Trophoblast cell (in vitro differentiated cells and primary cell): ENCODE measurements at regions not wholly inside any gene's neighbourhood (a gene's known extent, or its start where the extent isn't known, plus 50 kb on each side); places are given as distances from the start of the nearest gene placed in this dataset.

Experiments used
- DNase-seq, 2 donors: peaks; one replicate each; pipeline ENCODE4 v3.0.0-alpha.2; 2016
- H2AFZ ChIP-seq: 2 replicates; pipeline ENCODE4 v1.6.1; 2013; ENCODE audit warnings: low read length, moderate library complexity, mild to moderate bottlenecking; ENCODE audit not compliant: insufficient read depth, poor library complexity
- H2AK5ac ChIP-seq: 2 replicates; pipeline ENCODE4 v1.6.1; 2013; ENCODE audit warnings: mild to moderate bottlenecking, low read length
- H2BK120ac ChIP-seq: 2 replicates; pipeline ENCODE4 v1.6.1; 2013; ENCODE audit warnings: low read length, mild to moderate bottlenecking, moderate library complexity; ENCODE audit not compliant: insufficient read depth, poor library complexity
- H2BK12ac ChIP-seq: 2 replicates; pipeline ENCODE4 v1.6.1; 2013; ENCODE audit warnings: mild to moderate bottlenecking, low read length, moderate library complexity
- H2BK5ac ChIP-seq: 2 replicates; pipeline ENCODE4 v1.6.1; 2013; ENCODE audit warnings: low read length, low read depth, moderate library complexity, mild to moderate bottlenecking; ENCODE audit not compliant: poor library complexity
- H3K14ac ChIP-seq: 2 replicates; pipeline ENCODE4 v1.6.1; 2013; ENCODE audit warnings: mild to moderate bottlenecking, low read length
- H3K18ac ChIP-seq: 2 replicates; pipeline ENCODE4 v1.6.1; 2013; ENCODE audit warnings: mild to moderate bottlenecking, low read length
- H3K23ac ChIP-seq: 2 replicates; pipeline ENCODE4 v1.6.1; 2013; ENCODE audit warnings: low read length
- H3K27ac ChIP-seq: 2 replicates; pipeline ENCODE4 v1.5.1; 2013; ENCODE audit warnings: low read depth, mild to moderate bottlenecking, inconsistent platforms, low read length, moderate library complexity
- H3K27me3 ChIP-seq: 2 replicates; pipeline ENCODE4 v1.6.1; 2013; ENCODE audit warnings: inconsistent platforms, mild to moderate bottlenecking, low read length, moderate library complexity; ENCODE audit not compliant: insufficient read depth
- H3K36me3 ChIP-seq, 2 experiments: 1 replicate in 1 of 2; 2 replicates in 1 of 2; pipeline ENCODE4 v1.6.1; 2013; ENCODE audit warnings: low read length in 2 of 2, mild to moderate bottlenecking in 2 of 2, moderate library complexity in 1 of 2; ENCODE audit not compliant: insufficient read depth in 2 of 2, control insufficient read depth in 1 of 2
- H3K4ac ChIP-seq: 2 replicates; pipeline ENCODE4 v1.6.1; 2013; ENCODE audit warnings: low read depth, mild to moderate bottlenecking, low read length, moderate library complexity
- H3K4me1 ChIP-seq, 2 experiments: 1 replicate in 1 of 2; 2 replicates in 1 of 2; pipeline ENCODE4 v1.6.1; 2013; ENCODE audit warnings: low read length in 2 of 2, mild to moderate bottlenecking in 2 of 2, moderate library complexity in 1 of 2; ENCODE audit not compliant: insufficient read depth in 2 of 2, control insufficient read depth in 1 of 2
- H3K4me2 ChIP-seq: 2 replicates; pipeline ENCODE4 v1.6.1; 2013; ENCODE audit warnings: inconsistent platforms, mild to moderate bottlenecking, low read length, moderate library complexity
- H3K4me3 ChIP-seq: 2 replicates; pipeline ENCODE4 v1.5.1; 2013; ENCODE audit warnings: mild to moderate bottlenecking, low read depth, low read length, inconsistent platforms
- H3K79me1 ChIP-seq: one replicate; pipeline ENCODE4 v1.6.1; 2013; ENCODE audit warnings: low read length
- H3K79me2 ChIP-seq: 2 replicates; pipeline ENCODE4 v1.6.1; 2013; ENCODE audit warnings: low read length, mild to moderate bottlenecking; ENCODE audit not compliant: control insufficient read depth, insufficient read depth, poor library complexity
- H3K9ac ChIP-seq: 2 replicates; pipeline ENCODE4 v1.6.1; 2013; ENCODE audit warnings: mild to moderate bottlenecking, low read length
- H3K9me3 ChIP-seq: 2 replicates; pipeline ENCODE4 v1.6.1; 2013; ENCODE audit warnings: low read depth, mild to moderate bottlenecking, control low read depth, inconsistent platforms, low read length; ENCODE audit not compliant: insufficient read depth
- H4K12ac ChIP-seq: 2 replicates; pipeline ENCODE4 v1.6.1; 2013; ENCODE audit warnings: low read depth, mild to moderate bottlenecking, low read length, moderate library complexity
- H4K8ac ChIP-seq: 2 replicates; pipeline ENCODE4 v1.6.1; 2013; ENCODE audit warnings: low read depth, mild to moderate bottlenecking, low read length, moderate library complexity
- H4K91ac ChIP-seq: one replicate; pipeline ENCODE4 v1.6.1; 2013; ENCODE audit warnings: low read depth, mild to moderate bottlenecking, low read length, moderate library complexity
- WGBS: extraction: QIAGEN DNeasy Blood & Tissue Kit; methylation state at CpG from one replicate; pipeline ENCODE4 v1.1.7; 2013; ENCODE audit warnings: missing lambda C conversion rate; ENCODE audit not compliant: insufficient read length, insufficient coverage; ENCODE audit errors: extremely low coverage; 5-methylcytosine and 5-hydroxymethylcytosine counted together

DNA sequence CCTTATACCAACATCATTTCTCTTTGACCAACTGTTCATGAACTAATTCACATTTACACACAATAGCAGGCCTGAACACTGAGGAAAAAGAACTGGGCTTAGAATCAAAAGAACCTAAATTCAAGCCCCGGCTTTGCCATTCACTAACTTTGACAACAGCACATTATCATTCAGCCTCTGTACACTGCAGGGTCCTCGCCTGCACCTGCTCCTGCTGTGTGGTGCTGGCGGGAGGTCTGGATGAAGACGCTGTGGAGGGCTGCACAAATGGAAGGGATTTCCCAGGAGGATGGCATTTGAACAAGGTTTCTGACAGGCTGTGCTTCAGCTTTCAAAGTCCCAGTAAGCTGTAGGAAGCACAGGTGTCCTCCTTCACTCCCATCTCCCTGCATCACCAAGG lies 151.2 kb downstream of the ZDHHC21 start:
- no peak for DNase-seq
- H3K4ac ChIP-seq: no peak overlapping the region
- no peak overlapping the region for H4K12ac ChIP-seq
- H4K91ac ChIP-seq: no peak overlapping the region
- H3K4me3 ChIP-seq: no peak overlapping the region
- no peak overlapping the region for H2BK12ac ChIP-seq
- H2BK120ac ChIP-seq: no peak overlapping the region
- no peak overlapping the region for H3K14ac ChIP-seq
- H3K9me3 ChIP-seq: no peaks in the 10 kb centered on the region
- no peak overlapping the region for H3K4me2 ChIP-seq
- no peaks in the 10 kb centered on the region for H3K79me1 ChIP-seq
- no peak overlapping the region for H3K18ac ChIP-seq
- H3K27me3 ChIP-seq: no peaks in the 10 kb centered on the region
- H3K79me2 ChIP-seq: no peaks in the 10 kb centered on the region
- H4K8ac ChIP-seq: no peak overlapping the region
- H3K4me1 ChIP-seq: peaks cover 0 to 3% of the 10 kb centered on the region in 2 experiments
- no peak overlapping the region for H2BK5ac ChIP-seq
- H2AFZ ChIP-seq: no peak overlapping the region
- no peaks in the 10 kb centered on the region for H3K36me3 ChIP-seq
- no peak overlapping the region for H2AK5ac ChIP-seq
- no CpG with 5 or more reads among the region's 4 CpGs for WGBS
- H3K9ac ChIP-seq: no peak overlapping the region
- H3K23ac ChIP-seq: no peak overlapping the region
- no peak overlapping the region for H3K27ac ChIP-seq

DNA sequence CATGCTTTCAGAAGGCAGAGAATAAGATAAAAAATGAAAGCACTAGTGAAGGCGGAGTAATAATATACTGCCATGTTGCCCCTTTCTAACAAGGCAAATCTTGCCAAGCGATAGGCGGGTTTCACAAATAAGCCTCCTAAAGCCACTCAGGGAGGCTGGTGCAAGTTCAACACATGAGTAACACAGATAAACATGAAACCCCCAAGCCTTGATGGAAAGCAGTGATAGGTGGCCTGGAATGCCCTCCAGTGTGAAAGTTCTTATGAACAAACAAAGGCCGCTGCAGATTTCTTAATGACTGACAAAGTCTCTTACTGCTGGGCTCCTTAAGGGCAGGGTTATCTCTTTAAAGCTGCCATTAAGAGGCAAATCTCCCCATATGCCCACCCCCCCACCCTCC lies 154.7 kb downstream of the ZDHHC21 start:
- Histone ChIP-seq H3K23ac (no peak overlapping the region), H3K14ac (no peak overlapping the region), H4K12ac (no peak overlapping the region), H3K9me3 (no peaks in the 10 kb centered on the region), H3K27ac (no peak overlapping the region), H2AFZ (no peak overlapping the region), H4K8ac (no peak overlapping the region), H2BK5ac (no peak overlapping the region), H3K9ac (no peak overlapping the region), H3K18ac (no peak overlapping the region), H4K91ac (no peak overlapping the region), H3K27me3 (no peaks in the 10 kb centered on the region), H2BK120ac (no peak overlapping the region), H3K4ac (no peak overlapping the region), H2BK12ac (no peak overlapping the region), H3K4me1 (peaks cover 10 to 16% of the 10 kb centered on the region in 2 experiments), H2AK5ac (no peak overlapping the region), H3K79me1 (peaks cover 4% of the 10 kb centered on the region), H3K4me3 (no peak overlapping the region), H3K4me2 (no peak overlapping the region), H3K36me3 (no peaks in the 10 kb centered on the region), H3K79me2 (no peaks in the 10 kb centered on the region)
- peak; percentile 89 to 91 for DNase-seq
- no CpG with 5 or more reads among the region's 4 CpGs for WGBS

DNA sequence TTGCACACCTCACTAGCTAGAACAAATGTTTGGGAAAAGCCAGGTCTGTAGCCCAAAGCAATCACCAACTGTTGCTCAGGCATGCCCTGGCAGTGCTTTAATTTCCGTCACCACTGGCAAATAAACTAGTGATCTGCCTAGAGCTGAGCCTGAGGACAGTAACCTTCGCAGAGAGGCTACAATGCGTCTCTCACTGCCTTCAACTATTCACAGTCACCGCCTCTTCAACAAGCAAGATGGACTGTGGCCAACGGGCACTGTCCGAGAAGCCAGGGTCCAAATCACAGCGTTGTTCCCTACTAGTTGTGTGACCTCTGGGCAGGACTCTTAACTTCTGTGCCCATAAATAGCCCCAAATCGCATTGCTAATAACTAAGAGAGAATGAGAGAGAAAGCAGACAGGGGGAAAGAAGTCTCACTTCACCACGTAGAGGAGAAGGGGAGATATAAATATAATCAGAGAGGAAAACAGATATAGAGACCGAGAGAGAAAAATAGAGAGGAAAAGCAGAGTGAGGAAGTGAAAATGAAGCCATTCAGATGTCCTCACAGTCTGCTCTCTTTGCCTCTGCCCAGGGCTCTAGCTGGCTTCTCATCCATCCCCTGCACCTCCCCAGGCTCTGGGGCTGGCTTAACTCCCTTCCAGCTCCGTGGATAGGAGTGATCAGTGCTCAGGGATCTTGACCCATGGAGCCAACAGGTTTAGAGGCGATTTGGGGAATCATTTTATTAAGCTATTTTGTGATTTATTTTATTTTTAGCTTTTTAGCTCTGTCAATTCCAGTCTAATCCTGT lies 157.9 kb downstream of the ZDHHC21 start:
- H3K27ac ChIP-seq: no peak overlapping the region
- H3K36me3 ChIP-seq: no peaks in the 10 kb centered on the region
- peak overlapping the region; percentile 42 for H2BK12ac ChIP-seq
- no peak overlapping the region for H3K14ac ChIP-seq
- H4K12ac ChIP-seq: no peak overlapping the region
- no peak overlapping the region for H2AK5ac ChIP-seq
- H3K79me2 ChIP-seq: no peaks in the 10 kb centered on the region
- H3K27me3 ChIP-seq: no peaks in the 10 kb centered on the region
- no peak overlapping the region for H3K9ac ChIP-seq
- H2AFZ ChIP-seq: no peak overlapping the region
- no peak for DNase-seq
- H2BK5ac ChIP-seq: no peak overlapping the region
- no peak overlapping the region for H3K4ac ChIP-seq
- no peak overlapping the region for H4K8ac ChIP-seq
- H3K4me1 ChIP-seq: peaks cover 14 to 25% of the 10 kb centered on the region in 2 experiments
- no peak overlapping the region for H3K18ac ChIP-seq
- no peaks in the 10 kb centered on the region for H3K9me3 ChIP-seq
- H2BK120ac ChIP-seq: no peak overlapping the region
- H4K91ac ChIP-seq: no peak overlapping the region
- no peak overlapping the region for H3K23ac ChIP-seq
- H3K4me2 ChIP-seq: no peak overlapping the region
- no peak overlapping the region for H3K4me3 ChIP-seq
- peaks cover 7% of the 10 kb centered on the region for H3K79me1 ChIP-seq
- WGBS: no CpG with 5 or more reads among the region's 12 CpGs

DNA sequence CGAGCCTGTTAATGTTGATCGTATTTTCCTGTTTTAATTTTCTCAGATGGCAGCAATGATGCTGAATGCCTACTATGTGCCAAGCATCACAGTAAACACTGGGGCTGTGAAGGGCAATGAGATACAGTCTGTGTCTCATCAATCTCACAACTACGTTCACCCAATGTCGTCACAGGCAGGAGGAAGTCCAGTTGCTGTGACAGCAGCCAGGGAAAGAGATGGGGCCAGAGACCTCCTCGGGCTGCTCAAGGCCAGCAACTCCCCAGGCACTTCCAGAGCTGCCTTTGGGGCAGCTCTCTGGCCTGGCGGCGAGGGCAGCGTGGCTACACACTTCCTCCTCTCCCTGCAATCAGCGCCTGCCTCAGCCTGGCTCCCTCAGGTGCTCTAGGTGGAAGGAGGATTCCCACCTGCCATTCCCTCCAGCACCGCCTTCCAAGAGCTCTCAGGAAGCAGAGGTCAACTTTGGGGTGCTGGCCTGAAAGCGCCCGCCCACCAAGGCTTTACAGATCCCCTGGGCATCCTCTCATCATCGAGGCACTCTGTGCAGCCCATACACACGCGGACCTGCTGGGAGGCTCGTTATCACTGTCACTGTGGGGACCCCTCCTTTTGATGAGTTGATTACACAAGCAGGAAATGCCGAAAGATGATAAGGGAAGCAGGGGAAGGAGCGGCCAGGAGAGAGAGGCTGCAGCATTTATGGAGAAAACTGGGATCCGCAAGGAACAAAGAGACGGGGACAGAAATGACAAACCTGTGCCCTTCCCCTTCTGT lies 159.2 kb downstream of the ZDHHC21 start:
- Histone ChIP-seq H3K36me3 (no peaks in the 10 kb centered on the region), H3K4me3 (no peak overlapping the region), H2AFZ (peak overlapping the region; percentile 39), H3K18ac (no peak overlapping the region), H4K8ac (no peak overlapping the region), H3K4ac (no peak overlapping the region), H2AK5ac (no peak overlapping the region), H3K27ac (no peak overlapping the region), H3K9ac (no peak overlapping the region), H3K4me1 (peaks cover 15 to 25% of the 10 kb centered on the region in 2 experiments), H2BK12ac (peak overlapping the region; percentile 18), H4K91ac (peak overlapping the region; percentile 28), H3K4me2 (no peak overlapping the region), H3K27me3 (no peaks in the 10 kb centered on the region), H4K12ac (no peak overlapping the region), H3K9me3 (no peaks in the 10 kb centered on the region), H3K14ac (no peak overlapping the region), H3K79me1 (peaks cover 8% of the 10 kb centered on the region), H2BK5ac (no peak overlapping the region), H2BK120ac (no peak overlapping the region), H3K23ac (no peak overlapping the region), H3K79me2 (no peaks in the 10 kb centered on the region)
- no peak for DNase-seq
- WGBS: no CpG with 5 or more reads among the region's 20 CpGs
